ENCODE measurements at regions not wholly inside any gene's neighbourhood (a gene's known extent, or its start where the extent isn't known, plus 50 kb on each side); places are given as distances from the start of the nearest gene placed in this dataset.
"Not testable (repeated sequence)": the region's sequence is repeated elsewhere in the genome, so short reads cannot be mapped to it uniquely, and the experiment has no call there.

- not testable (repeated sequence) for H4K20me1 ChIP-seq (ENCODE audit: insufficient read depth); H3K27ac ChIP-seq; H3K4me3 ChIP-seq (IDR thresholded peaks at IDR 0.05; ENCODE audit: insufficient read depth, low read depth, low read length); H2AFZ ChIP-seq (ENCODE audit: low read depth); H3K79me2 ChIP-seq (ENCODE audit: insufficient read depth, low read depth); H3K9ac ChIP-seq; H3K4me2 ChIP-seq; H3K27me3 ChIP-seq (ENCODE audit: insufficient read depth, low read depth); H3K4me1 ChIP-seq (ENCODE audit: low read depth, poor library complexity, severe bottlenecking); H3K36me3 ChIP-seq (ENCODE audit: insufficient read depth)
Observed at GRCh38 chr15:24341876-24342275, 333.7 kb upstream of the NPAP1 start.

- not testable (repeated sequence) for H3K27me3 ChIP-seq (ENCODE audit: insufficient read depth, low read depth); H2AFZ ChIP-seq (ENCODE audit: low read depth); H3K27ac ChIP-seq; H3K4me1 ChIP-seq (ENCODE audit: low read depth, poor library complexity, severe bottlenecking); H3K4me3 ChIP-seq (IDR thresholded peaks at IDR 0.05; ENCODE audit: insufficient read depth, low read depth, low read length); H3K9ac ChIP-seq; H3K79me2 ChIP-seq (ENCODE audit: insufficient read depth, low read depth); H4K20me1 ChIP-seq (ENCODE audit: insufficient read depth); H3K4me2 ChIP-seq; H3K36me3 ChIP-seq (ENCODE audit: insufficient read depth)
Observed at GRCh38 chr15:24352777-24353176, 322.8 kb upstream of the NPAP1 start.

GRCh38 chr15:24381103-24381502 is 294.5 kb upstream of the NPAP1 start:
- H4K20me1 ChIP-seq (ENCODE audit: insufficient read depth); H3K27me3 ChIP-seq (ENCODE audit: insufficient read depth, low read depth); H2AFZ ChIP-seq (ENCODE audit: low read depth): not testable (repeated sequence)

GRCh38 chr15:24385258-24385657 is 290.3 kb upstream of the NPAP1 start:
- H3K27me3 ChIP-seq (ENCODE audit: insufficient read depth, low read depth); H2AFZ ChIP-seq (ENCODE audit: low read depth); H3K36me3 ChIP-seq (ENCODE audit: insufficient read depth); H3K79me2 ChIP-seq (ENCODE audit: insufficient read depth, low read depth); H4K20me1 ChIP-seq (ENCODE audit: insufficient read depth); H3K9ac ChIP-seq; H3K4me1 ChIP-seq (ENCODE audit: low read depth, poor library complexity, severe bottlenecking); H3K27ac ChIP-seq; H3K4me2 ChIP-seq; H3K4me3 ChIP-seq (IDR thresholded peaks at IDR 0.05; ENCODE audit: insufficient read depth, low read depth, low read length): not testable (repeated sequence)

More at GRCh38 chr15:24381103-24381502, 294.5 kb upstream of the NPAP1 start:
- not testable (repeated sequence) for H3K4me1 ChIP-seq (ENCODE audit: low read depth, poor library complexity, severe bottlenecking); H3K36me3 ChIP-seq (ENCODE audit: insufficient read depth); H3K27ac ChIP-seq; H3K4me3 ChIP-seq (IDR thresholded peaks at IDR 0.05; ENCODE audit: insufficient read depth, low read depth, low read length); H3K9ac ChIP-seq; H3K4me2 ChIP-seq; H3K79me2 ChIP-seq (ENCODE audit: insufficient read depth, low read depth)

DNA sequence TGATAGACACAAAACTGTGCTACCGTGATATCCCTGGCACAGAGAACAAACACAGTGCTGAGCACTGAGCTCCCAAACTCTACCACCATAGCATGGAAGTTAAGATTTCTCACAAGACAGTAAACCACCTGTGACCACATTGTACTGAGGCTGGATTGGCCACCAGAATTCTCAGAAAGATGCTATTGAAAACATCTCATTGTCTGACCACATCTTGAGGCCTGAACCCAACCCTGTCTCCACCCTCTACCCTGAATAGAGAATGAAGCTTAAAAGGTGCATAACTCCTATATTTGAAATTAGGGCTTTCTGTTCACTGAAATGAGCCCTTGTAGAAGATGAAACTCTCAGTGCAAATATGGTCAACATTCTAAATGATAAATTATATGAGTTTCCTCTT is 281.3 kb upstream of the NPAP1 start:
- no peak overlapping the region for H3K9ac ChIP-seq
- H3K4me3 ChIP-seq (IDR thresholded peaks at IDR 0.05; ENCODE audit: insufficient read depth, low read depth, low read length): no peak overlapping the region
- H3K4me1 ChIP-seq (ENCODE audit: low read depth, poor library complexity, severe bottlenecking): no peaks in the 10 kb centered on the region
- H2AFZ ChIP-seq (ENCODE audit: low read depth): no peak overlapping the region
- no peaks in the 10 kb centered on the region for H3K27me3 ChIP-seq (ENCODE audit: insufficient read depth, low read depth)
- no peaks in the 10 kb centered on the region for H3K79me2 ChIP-seq (ENCODE audit: insufficient read depth, low read depth)
- no peaks in the 10 kb centered on the region for H4K20me1 ChIP-seq (ENCODE audit: insufficient read depth)
- H3K4me2 ChIP-seq: no peak overlapping the region
- H3K36me3 ChIP-seq (ENCODE audit: insufficient read depth): no peaks in the 10 kb centered on the region
- H3K27ac ChIP-seq: no peak overlapping the region
- TF ChIP-seq, protein P1, sequence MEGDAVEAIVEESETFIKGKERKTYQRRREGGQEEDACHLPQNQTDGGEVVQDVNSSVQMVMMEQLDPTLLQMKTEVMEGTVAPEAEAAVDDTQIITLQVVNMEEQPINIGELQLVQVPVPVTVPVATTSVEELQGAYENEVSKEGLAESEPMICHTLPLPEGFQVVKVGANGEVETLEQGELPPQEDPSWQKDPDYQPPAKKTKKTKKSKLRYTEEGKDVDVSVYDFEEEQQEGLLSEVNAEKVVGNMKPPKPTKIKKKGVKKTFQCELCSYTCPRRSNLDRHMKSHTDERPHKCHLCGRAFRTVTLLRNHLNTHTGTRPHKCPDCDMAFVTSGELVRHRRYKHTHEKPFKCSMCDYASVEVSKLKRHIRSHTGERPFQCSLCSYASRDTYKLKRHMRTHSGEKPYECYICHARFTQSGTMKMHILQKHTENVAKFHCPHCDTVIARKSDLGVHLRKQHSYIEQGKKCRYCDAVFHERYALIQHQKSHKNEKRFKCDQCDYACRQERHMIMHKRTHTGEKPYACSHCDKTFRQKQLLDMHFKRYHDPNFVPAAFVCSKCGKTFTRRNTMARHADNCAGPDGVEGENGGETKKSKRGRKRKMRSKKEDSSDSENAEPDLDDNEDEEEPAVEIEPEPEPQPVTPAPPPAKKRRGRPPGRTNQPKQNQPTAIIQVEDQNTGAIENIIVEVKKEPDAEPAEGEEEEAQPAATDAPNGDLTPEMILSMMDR (conservative IDR thresholded peaks at IDR 0.05; ENCODE audit: low read depth, low read length): no peak

DNA sequence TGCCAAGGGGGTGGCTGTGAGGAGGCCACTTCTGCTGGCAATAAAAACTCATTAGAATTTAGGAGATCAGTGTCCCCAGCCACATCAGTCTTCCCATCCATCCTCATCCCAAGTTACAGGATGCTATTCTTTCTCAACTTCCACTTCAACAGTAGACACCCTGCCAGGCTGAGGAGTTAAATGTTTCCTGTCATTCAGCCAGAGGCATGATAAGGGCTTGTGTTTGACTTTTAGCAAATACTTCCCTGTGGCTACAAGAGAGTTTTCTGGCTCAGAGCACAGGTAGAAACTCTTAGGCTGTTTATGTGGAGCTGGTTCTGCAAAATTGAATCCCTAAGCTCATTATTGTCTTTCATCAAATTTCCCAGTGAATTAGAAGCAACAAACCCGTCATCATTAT is 262.9 kb upstream of the NPAP1 start:
- H3K79me2 ChIP-seq (ENCODE audit: insufficient read depth, low read depth); H3K4me1 ChIP-seq (ENCODE audit: low read depth, poor library complexity, severe bottlenecking); H3K9ac ChIP-seq; H4K20me1 ChIP-seq (ENCODE audit: insufficient read depth); H3K36me3 ChIP-seq (ENCODE audit: insufficient read depth); H3K27me3 ChIP-seq (ENCODE audit: insufficient read depth, low read depth); H3K4me3 ChIP-seq (IDR thresholded peaks at IDR 0.05; ENCODE audit: insufficient read depth, low read depth, low read length); H2AFZ ChIP-seq (ENCODE audit: low read depth); H3K27ac ChIP-seq; H3K4me2 ChIP-seq: not testable (repeated sequence)

DNA sequence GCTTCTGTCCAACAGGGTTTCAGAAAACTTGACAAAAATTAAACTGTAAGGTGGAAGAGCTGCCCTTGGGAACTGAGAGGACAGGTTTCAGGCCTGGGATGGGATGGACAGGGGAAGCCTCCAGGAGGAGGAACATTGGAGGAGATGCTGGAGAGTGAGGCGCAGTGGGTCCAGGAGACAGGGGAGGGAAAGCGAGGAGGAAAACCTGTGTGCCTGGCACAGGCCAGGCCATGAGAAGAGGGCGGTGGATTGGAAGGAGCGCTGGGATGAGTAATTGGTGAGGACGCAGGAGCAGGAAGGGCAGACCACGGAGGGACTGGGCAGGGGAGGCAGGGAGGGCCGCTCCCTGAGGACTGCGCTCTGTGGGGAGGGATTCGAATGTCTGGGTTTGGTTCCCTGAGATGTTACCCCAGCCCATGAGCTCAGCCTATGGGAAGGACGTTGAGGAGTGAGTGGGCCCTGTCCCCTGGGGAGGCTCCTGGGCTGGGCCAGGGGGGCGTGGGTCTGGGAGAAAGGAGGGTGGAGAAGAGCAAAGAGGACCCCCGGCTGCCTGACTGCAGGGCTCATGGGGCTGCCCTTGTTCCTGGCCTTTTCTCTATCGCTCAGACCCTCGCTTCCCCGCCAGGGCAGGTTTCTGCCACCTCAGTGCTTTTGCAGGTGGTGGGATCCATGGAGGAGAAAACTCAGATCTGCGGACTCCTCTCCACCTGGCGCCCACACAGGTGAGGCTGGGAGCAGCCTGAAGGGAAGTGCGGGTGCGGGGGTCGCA is 249.1 kb upstream of the NPAP1 start:
- H3K4me2 ChIP-seq; H3K36me3 ChIP-seq (ENCODE audit: insufficient read depth); H3K9ac ChIP-seq; H3K27ac ChIP-seq; H3K4me3 ChIP-seq (IDR thresholded peaks at IDR 0.05; ENCODE audit: insufficient read depth, low read depth, low read length); H3K79me2 ChIP-seq (ENCODE audit: insufficient read depth, low read depth); H4K20me1 ChIP-seq (ENCODE audit: insufficient read depth); H3K27me3 ChIP-seq (ENCODE audit: insufficient read depth, low read depth); H2AFZ ChIP-seq (ENCODE audit: low read depth); H3K4me1 ChIP-seq (ENCODE audit: low read depth, poor library complexity, severe bottlenecking): not testable (repeated sequence)

GRCh38 chr15:24427055-24427400 is 248.5 kb upstream of the NPAP1 start:
- H3K9ac ChIP-seq; H4K20me1 ChIP-seq (ENCODE audit: insufficient read depth); H3K27me3 ChIP-seq (ENCODE audit: insufficient read depth, low read depth); H2AFZ ChIP-seq (ENCODE audit: low read depth); H3K4me3 ChIP-seq (IDR thresholded peaks at IDR 0.05; ENCODE audit: insufficient read depth, low read depth, low read length); H3K36me3 ChIP-seq (ENCODE audit: insufficient read depth); H3K79me2 ChIP-seq (ENCODE audit: insufficient read depth, low read depth); H3K4me1 ChIP-seq (ENCODE audit: low read depth, poor library complexity, severe bottlenecking); H3K27ac ChIP-seq; H3K4me2 ChIP-seq: not testable (repeated sequence)

- not testable (repeated sequence) for H3K36me3 ChIP-seq (ENCODE audit: insufficient read depth); H3K27ac ChIP-seq; H3K79me2 ChIP-seq (ENCODE audit: insufficient read depth, low read depth); H3K9ac ChIP-seq; H3K4me3 ChIP-seq (IDR thresholded peaks at IDR 0.05; ENCODE audit: insufficient read depth, low read depth, low read length); H4K20me1 ChIP-seq (ENCODE audit: insufficient read depth); H2AFZ ChIP-seq (ENCODE audit: low read depth); H3K4me1 ChIP-seq (ENCODE audit: low read depth, poor library complexity, severe bottlenecking); H3K27me3 ChIP-seq (ENCODE audit: insufficient read depth, low read depth); H3K4me2 ChIP-seq
Observed at GRCh38 chr15:24435075-24435820, 240.3 kb upstream of the NPAP1 start.

Measured in KMS-11 (cell line).